Stromal cell of bone marrow (primary cell): ENCODE measurements at regions not wholly inside any gene's neighbourhood (a gene's known extent, or its start where the extent isn't known, plus 50 kb on each side); places are given as distances from the start of the nearest gene placed in this dataset.

Source experiments
- DNase-seq: peaks from one replicate; pipeline ENCODE4 v3.0.0-alpha.2; 2012; ENCODE audit warnings: low read depth

- DNase-seq = peak; percentile 29
Observed at GRCh38 chr2:63658176-63658968, 69.6 kb downstream of the MDH1 start.

- DNase-seq = no peak
Observed at GRCh38 chr2:63660060-63660459, 71.3 kb downstream of the MDH1 start.

GRCh38 chr2:63661076-63661475, 72.3 kb downstream of the MDH1 start:
- DNase-seq = peak; percentile 74

GRCh38 chr2:63662028-63662804, 73.5 kb downstream of the MDH1 start:
- no peak for DNase-seq

- no peak for DNase-seq
Observed at GRCh38 chr2:63663013-63663864, 74.5 kb downstream of the MDH1 start.

GRCh38 chr2:63665091-63665490, 76.3 kb downstream of the MDH1 start:
- DNase-seq = no peak

GRCh38 chr2:63665846-63666475, 77.2 kb downstream of the MDH1 start:
- peak; percentile 55 for DNase-seq

GRCh38 chr2:63667132-63667700, 78.5 kb downstream of the MDH1 start:
- no peak for DNase-seq

GRCh38 chr2:63668000-63668399, 79.2 kb downstream of the MDH1 start:
- DNase-seq = no peak

- DNase-seq = no peak
Observed at GRCh38 chr2:63668466-63668865, 79.7 kb downstream of the MDH1 start.

- no peak for DNase-seq
Observed at GRCh38 chr2:63669596-63669995, 80.8 kb downstream of the MDH1 start.

- DNase-seq = no peak
Observed at GRCh38 chr2:63673865-63674533, 85.2 kb downstream of the MDH1 start.

GRCh38 chr2:63675026-63675425, 86.3 kb downstream of the MDH1 start:
- DNase-seq = no peak

GRCh38 chr2:63676135-63676534, 87.4 kb downstream of the MDH1 start:
- no peak for DNase-seq

GRCh38 chr2:63678085-63678484, 89.3 kb downstream of the MDH1 start:
- DNase-seq = no peak

GRCh38 chr2:63678551-63678950, 89.8 kb downstream of the MDH1 start:
- no peak for DNase-seq

GRCh38 chr2:63679252-63679855, 90.6 kb downstream of the MDH1 start:
- DNase-seq = no peak

- no peak for DNase-seq
Observed at GRCh38 chr2:63680455-63680854, 91.7 kb downstream of the MDH1 start.

- DNase-seq = no peak
Observed at GRCh38 chr2:63681896-63682295, 93.1 kb downstream of the MDH1 start.

GRCh38 chr2:63692002-63692606, 103.3 kb downstream of the MDH1 start:
- peak; percentile 33 for DNase-seq
